H1 (cell line): ENCODE measurements at regions not wholly inside any gene's neighbourhood (a gene's known extent, or its start where the extent isn't known, plus 50 kb on each side); places are given as distances from the start of the nearest gene placed in this dataset.
"Not testable (repeated sequence)": the region's sequence is repeated elsewhere in the genome, so short reads cannot be mapped to it uniquely, and the experiment has no call there.

Experiments
- CTCF ChIA-PET: fragments of 300-600 bp; sonication (Branson Sonifier 250); formaldehyde crosslinking; loops from one replicate; lab custom pipeline; 2021; ENCODE audit not compliant: partially characterized antibody; lab: Charles Lee
- POLR2A ChIA-PET: fragments of 300-600 bp; sonication (Branson Sonifier 250); formaldehyde crosslinking; loops from one replicate; lab custom pipeline; 2021; ENCODE audit warnings: inconsistent platforms; ENCODE audit not compliant: partially characterized antibody; lab: Charles Lee
- DNase-seq, 2 experiments: peaks; one replicate each; pipeline versions ENCODE4 v3.0.0 to v3.0.0-alpha.2; 2010 to 2022; ENCODE audit warnings: low spot score in 2 of 2, low read depth in 1 of 2, mixed read lengths in 1 of 2
- FAIRE-seq: peaks from 2 replicates; lab custom pipeline; 2011; peaks lifted over from hg19 to GRCh38; lab: Jason Lieb, UNC
- H2AFZ ChIP-seq: 2 replicates; pipeline ENCODE4 v1.8.1; 2012; ENCODE audit warnings: low read length, inconsistent platforms
- H2AK5ac ChIP-seq: 2 replicates; pipeline ENCODE4 v1.6.1; 2013; ENCODE audit warnings: low read depth, low read length
- H2BK120ac ChIP-seq: replicated peaks from 2 replicates; pipeline ENCODE3; 2013; ENCODE audit warnings: low read depth, low read length, inconsistent platforms
- H2BK12ac ChIP-seq: 2 replicates; pipeline ENCODE4 v1.6.1; 2013; ENCODE audit warnings: low read depth, low read length
- H2BK15ac ChIP-seq: 2 replicates; pipeline ENCODE4 v1.6.1; 2013; ENCODE audit warnings: low read length
- H2BK20ac ChIP-seq: 2 replicates; pipeline ENCODE4 v1.6.1; 2013; ENCODE audit warnings: low read length
- H2BK5ac ChIP-seq: 2 replicates; pipeline ENCODE4 v1.6.1; 2013; ENCODE audit warnings: low read depth, low read length
- H3K14ac ChIP-seq: 2 replicates; pipeline ENCODE4 v1.6.1; 2013; ENCODE audit warnings: inconsistent platforms; ENCODE audit not compliant: insufficient read length
- H3K18ac ChIP-seq: 2 replicates; pipeline ENCODE4 v1.6.1; 2013; ENCODE audit warnings: low read length; ENCODE audit errors: extremely low read depth
- H3K23ac ChIP-seq: 2 replicates; pipeline ENCODE4 v1.6.1; 2013; ENCODE audit warnings: inconsistent platforms; ENCODE audit not compliant: insufficient read length
- H3K23me2 ChIP-seq: 2 replicates; pipeline ENCODE4 v1.6.1; 2013; ENCODE audit warnings: low read depth, low read length
- H3K27ac ChIP-seq: 2 replicates; pipeline ENCODE4 v1.6.1; 2011; ENCODE audit warnings: low read depth, low read length, inconsistent platforms
- H3K27me3 ChIP-seq, 4 experiments: replicated peaks in 1 of 4; 1 replicate in 1 of 4; 2 replicates in 3 of 4; pipeline versions ENCODE4 v1.6.1 to v1.8.1; 2011 to 2013; ENCODE audit warnings: low read length in 3 of 4, mild to moderate bottlenecking in 3 of 4, inconsistent platforms in 2 of 4, mixed read lengths in 2 of 4, moderate library complexity in 1 of 4; ENCODE audit not compliant: control insufficient read depth in 3 of 4, insufficient read depth in 3 of 4; ENCODE audit errors: extremely low read depth in 1 of 4
- H3K36me3 ChIP-seq, 4 experiments: 2 replicates each; pipeline versions ENCODE4 v1.6.1 to v1.8.1; 2011 to 2013; ENCODE audit warnings: mild to moderate bottlenecking in 4 of 4, low read length in 3 of 4, moderate library complexity in 2 of 4, control low read depth in 1 of 4, inconsistent platforms in 1 of 4; ENCODE audit not compliant: insufficient read depth in 4 of 4, control insufficient read depth in 2 of 4
- H3K4ac ChIP-seq: replicated peaks from 2 replicates; pipeline ENCODE3; 2013; ENCODE audit warnings: low read length, low read depth, mixed read lengths, inconsistent platforms; ENCODE audit not compliant: insufficient read length
- H3K4me1 ChIP-seq, 4 experiments: replicated peaks in 1 of 4; 1 replicate in 1 of 4; 2 replicates in 3 of 4; pipeline versions ENCODE4 v1.6.1 to v1.8.1; 2011 to 2013; ENCODE audit warnings: low read length in 3 of 4, inconsistent platforms in 2 of 4, mixed read lengths in 1 of 4; ENCODE audit not compliant: insufficient read depth in 4 of 4, control insufficient read depth in 3 of 4
- H3K4me2 ChIP-seq, 2 experiments: 2 replicates each; pipeline versions ENCODE4 v1.6.1 to v1.8.1; 2011 to 2013; ENCODE audit warnings: low read depth in 2 of 2, low read length in 2 of 2, control low read depth in 1 of 2, inconsistent platforms in 1 of 2, mild to moderate bottlenecking in 1 of 2; ENCODE audit not compliant: insufficient read depth in 1 of 2
- H3K4me3 ChIP-seq, 4 experiments: fragments of 200-600, 300-600 bp in 1 of 4; sonication (generic), shearing (Covaris generic), sonication (Bioruptor Twin) in 1 of 4; 2 replicates each; pipeline versions ENCODE4 v1.5.1 to v1.8.1; 2011 to 2016; ENCODE audit warnings: low read length in 4 of 4, low read depth in 3 of 4, control low read depth in 2 of 4, inconsistent platforms in 2 of 4, mild to moderate bottlenecking in 2 of 4, mixed read lengths in 1 of 4, moderate library complexity in 1 of 4; ENCODE audit not compliant: insufficient read depth in 2 of 4; ENCODE audit errors: extremely low read depth in 1 of 4
- H3K56ac ChIP-seq: replicated peaks from 2 replicates; pipeline ENCODE3; 2013; ENCODE audit warnings: low read depth, mild to moderate bottlenecking, mixed read lengths, low read length, inconsistent platforms; ENCODE audit not compliant: insufficient read length
- H3K79me1 ChIP-seq: 2 replicates; pipeline ENCODE4 v1.6.1; 2013; ENCODE audit warnings: low read depth, low read length, control low read depth
- H3K79me2 ChIP-seq, 2 experiments: 2 replicates each; pipeline versions ENCODE4 v1.6.1 to v1.8.1; 2012 to 2013; ENCODE audit warnings: low read length in 2 of 2, mild to moderate bottlenecking in 2 of 2, inconsistent platforms in 1 of 2; ENCODE audit not compliant: insufficient read depth in 2 of 2, control insufficient read depth in 1 of 2
- H3K9ac ChIP-seq, 4 experiments: replicated peaks in 1 of 4; 1 replicate in 1 of 4; 2 replicates in 3 of 4; pipeline versions ENCODE4 v1.6.1 to v1.8.1; 2011 to 2013; ENCODE audit warnings: low read depth in 3 of 4, low read length in 3 of 4, control low read depth in 2 of 4, mild to moderate bottlenecking in 2 of 4, moderate library complexity in 2 of 4, inconsistent platforms in 1 of 4; ENCODE audit errors: extremely low read depth in 1 of 4
- H3K9me3 ChIP-seq, 2 experiments: 2 replicates each; pipeline versions ENCODE4 v1.6.1 to v1.8.1; 2012 to 2013; ENCODE audit warnings: mild to moderate bottlenecking in 2 of 2, moderate library complexity in 2 of 2, control low read depth in 1 of 2, inconsistent platforms in 1 of 2, low read depth in 1 of 2, low read length in 1 of 2, mixed read lengths in 1 of 2; ENCODE audit not compliant: insufficient read depth in 2 of 2
- H4K20me1 ChIP-seq, 2 experiments: replicated peaks in 1 of 2; 2 replicates each; pipeline versions ENCODE3 to v1.8.1; 2011 to 2013; ENCODE audit warnings: inconsistent platforms in 2 of 2, low read length in 2 of 2, mild to moderate bottlenecking in 1 of 2; ENCODE audit not compliant: insufficient read depth in 2 of 2, control insufficient read depth in 1 of 2
- H4K5ac ChIP-seq: 2 replicates; pipeline ENCODE4 v1.6.1; 2013; ENCODE audit warnings: low read length, low read depth, mixed read lengths, inconsistent platforms; ENCODE audit not compliant: insufficient read length
- H4K8ac ChIP-seq: 2 replicates; pipeline ENCODE4 v1.8.0; 2013; ENCODE audit warnings: mild to moderate bottlenecking, moderate library complexity, low read length, inconsistent platforms; ENCODE audit not compliant: insufficient read depth; ENCODE audit errors: extremely low read depth
- H4K91ac ChIP-seq: replicated peaks from 2 replicates; pipeline ENCODE3; 2013; ENCODE audit warnings: low read length, mixed read lengths, inconsistent platforms; ENCODE audit not compliant: insufficient read length
- RFX5 ChIP-seq: IDR thresholded peaks from 2 replicates; pipeline ENCODE4 v1.6.1; 2011; ENCODE audit warnings: low read depth, low read length, improper control_type of control experiment, borderline replicate concordance
- WGBS, 2 experiments: shearing (Covaris generic) in 1 of 2; methylation state at CpG; one replicate each; pipeline versions ENCODE4 v1.1.6 to v1.1.7; 2013 to 2015; ENCODE audit warnings: low lambda C conversion rate in 2 of 2, mixed read lengths in 2 of 2, inconsistent platforms in 1 of 2, low coverage in 1 of 2, missing lambda C conversion rate in 1 of 2; ENCODE audit not compliant: insufficient replicate concordance in 2 of 2, insufficient coverage in 1 of 2, insufficient read length in 1 of 2; ENCODE audit errors: extremely low coverage in 1 of 2, missing lambda C conversion rate in 1 of 2; 5-methylcytosine and 5-hydroxymethylcytosine counted together

- no peak for TF ChIP-seq RFX5
Observed at GRCh38 chr5:167389537-167389936, 901.9 kb upstream of the WWC1 start (continued).

- H2BK5ac ChIP-seq, H3K4me3 ChIP-seq, H3K36me3 ChIP-seq, H3K9ac ChIP-seq, H3K9me3 ChIP-seq, H2AK5ac ChIP-seq, H3K79me2 ChIP-seq, H4K20me1 ChIP-seq, H3K4ac ChIP-seq, H3K79me1 ChIP-seq, H3K4me2 ChIP-seq, H3K14ac ChIP-seq, H3K23ac ChIP-seq, H3K27ac ChIP-seq, H4K8ac ChIP-seq, H4K91ac ChIP-seq, POLR2A ChIA-PET, H3K4me1 ChIP-seq, H2BK15ac ChIP-seq, FAIRE-seq, DNase-seq, H2BK20ac ChIP-seq, H3K18ac ChIP-seq, H2BK120ac ChIP-seq, H4K5ac ChIP-seq, H3K23me2 ChIP-seq, H3K56ac ChIP-seq, H3K27me3 ChIP-seq, H2BK12ac ChIP-seq, H2AFZ ChIP-seq: not testable (repeated sequence)
- WGBS, 2 experiments, result 90% methylated on average over 4 of the region's 4 CpGs; no CpG with 5 or more reads in 1 of the 2 experiments
- CTCF ChIA-PET, result interaction anchor here (0.6 to 2.2 kb wide), 2 partner anchors 153 to 656 kb away, joined by 3 to 6 read pairs; no protein-coding TSS in a partner anchor
Observed at GRCh38 chr5:167391286-167391685, 900.2 kb upstream of the WWC1 start.
